ENCODE measurements at regions not wholly inside any gene's neighbourhood (a gene's known extent, or its start where the extent isn't known, plus 50 kb on each side); places are given as distances from the start of the nearest gene placed in this dataset.

DNA sequence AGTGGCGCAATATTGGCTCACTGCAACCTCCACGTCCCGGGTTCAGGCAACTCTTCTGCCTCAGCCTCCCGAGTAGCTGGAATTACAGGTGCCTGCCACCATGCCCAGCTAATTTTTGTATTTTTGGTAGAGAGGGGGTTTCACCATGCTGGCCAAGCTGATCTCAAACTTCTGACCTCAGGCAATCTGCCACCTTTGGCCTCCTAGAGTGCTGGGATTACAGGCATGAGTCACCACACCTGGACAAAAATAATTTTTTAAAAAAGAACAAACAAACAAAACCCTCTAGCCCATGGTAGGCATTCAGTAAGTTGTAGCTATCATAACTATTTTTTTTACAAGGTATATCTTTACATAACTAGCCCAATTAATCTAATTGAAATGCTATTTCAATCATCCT is 73.9 kb upstream of the CAPRIN1 start:
- H4K20me1 ChIP-seq (ENCODE audit: insufficient read depth, low read length) = no peaks in the 10 kb centered on the region
- peaks cover 12% of the 10 kb centered on the region for H3K4me1 Mint-ChIP-seq
- no peaks in the 10 kb centered on the region for H3K4me1 ChIP-seq (ENCODE audit: control insufficient read depth in 1 of 2, insufficient read depth in 2 of 2, low read length in 2 of 2)
- 80% methylated on average over 3 of the region's 4 CpGs for WGBS (ENCODE audit: insufficient coverage)
- H2AFZ ChIP-seq (ENCODE audit: insufficient read depth, low read depth, low read length, poor library complexity, severe bottlenecking) = no peak overlapping the region
- TF ChIP-seq, protein P1, sequence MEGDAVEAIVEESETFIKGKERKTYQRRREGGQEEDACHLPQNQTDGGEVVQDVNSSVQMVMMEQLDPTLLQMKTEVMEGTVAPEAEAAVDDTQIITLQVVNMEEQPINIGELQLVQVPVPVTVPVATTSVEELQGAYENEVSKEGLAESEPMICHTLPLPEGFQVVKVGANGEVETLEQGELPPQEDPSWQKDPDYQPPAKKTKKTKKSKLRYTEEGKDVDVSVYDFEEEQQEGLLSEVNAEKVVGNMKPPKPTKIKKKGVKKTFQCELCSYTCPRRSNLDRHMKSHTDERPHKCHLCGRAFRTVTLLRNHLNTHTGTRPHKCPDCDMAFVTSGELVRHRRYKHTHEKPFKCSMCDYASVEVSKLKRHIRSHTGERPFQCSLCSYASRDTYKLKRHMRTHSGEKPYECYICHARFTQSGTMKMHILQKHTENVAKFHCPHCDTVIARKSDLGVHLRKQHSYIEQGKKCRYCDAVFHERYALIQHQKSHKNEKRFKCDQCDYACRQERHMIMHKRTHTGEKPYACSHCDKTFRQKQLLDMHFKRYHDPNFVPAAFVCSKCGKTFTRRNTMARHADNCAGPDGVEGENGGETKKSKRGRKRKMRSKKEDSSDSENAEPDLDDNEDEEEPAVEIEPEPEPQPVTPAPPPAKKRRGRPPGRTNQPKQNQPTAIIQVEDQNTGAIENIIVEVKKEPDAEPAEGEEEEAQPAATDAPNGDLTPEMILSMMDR (IDR thresholded peaks at IDR 0.05) = no peak
- no peaks in the 10 kb centered on the region for H3K9me3 ChIP-seq (replicated peaks in 1 of 2; ENCODE audit: control insufficient read depth in 1 of 2, insufficient read depth in 1 of 2, low read length in 2 of 2)
- H3K27ac Mint-ChIP-seq = no peak overlapping the region
- no peaks in the 10 kb centered on the region for H3K36me3 ChIP-seq (replicated peaks in 1 of 2; ENCODE audit: control insufficient read depth in 1 of 2, insufficient read depth in 2 of 2, low read length in 2 of 2)
- H3K27me3 Mint-ChIP-seq (ENCODE audit: low read depth in 3 of 3) = peaks cover 2 to 4% (median 3%) of the 10 kb centered on the region in 3 donors
- intact Hi-C loops (cut with micrococcal nuclease) = no loop called here
- H3K9ac ChIP-seq (ENCODE audit: insufficient read depth, low read length, poor library complexity, severe bottlenecking) = no peak overlapping the region
- H3K36me3 Mint-ChIP-seq = no peaks in the 10 kb centered on the region
- H3K27ac ChIP-seq (ENCODE audit: low read depth in 1 of 2, low read length in 2 of 2) = no peak overlapping the region
- peaks cover 0 to 3% (median 0%) of the 10 kb centered on the region in 7 donors for H3K9me3 Mint-ChIP-seq
- DNase-seq = no peak
- H3K79me2 ChIP-seq (ENCODE audit: insufficient read depth, low read length) = no peaks in the 10 kb centered on the region
- no peak overlapping the region for H3K4me3 ChIP-seq (replicated peaks in 1 of 3; ENCODE audit: low read depth in 2 of 3, low read length in 3 of 3)
- no peaks in the 10 kb centered on the region for H3K27me3 ChIP-seq (ENCODE audit: control insufficient read depth in 2 of 2, insufficient read depth in 2 of 2, low read length in 2 of 2)
- no peak overlapping the region for H3K4me2 ChIP-seq (replicated peaks; ENCODE audit: extremely low read depth, low read length, poor library complexity, severe bottlenecking)
- no peak overlapping the region for H3K4me3 Mint-ChIP-seq

DNA sequence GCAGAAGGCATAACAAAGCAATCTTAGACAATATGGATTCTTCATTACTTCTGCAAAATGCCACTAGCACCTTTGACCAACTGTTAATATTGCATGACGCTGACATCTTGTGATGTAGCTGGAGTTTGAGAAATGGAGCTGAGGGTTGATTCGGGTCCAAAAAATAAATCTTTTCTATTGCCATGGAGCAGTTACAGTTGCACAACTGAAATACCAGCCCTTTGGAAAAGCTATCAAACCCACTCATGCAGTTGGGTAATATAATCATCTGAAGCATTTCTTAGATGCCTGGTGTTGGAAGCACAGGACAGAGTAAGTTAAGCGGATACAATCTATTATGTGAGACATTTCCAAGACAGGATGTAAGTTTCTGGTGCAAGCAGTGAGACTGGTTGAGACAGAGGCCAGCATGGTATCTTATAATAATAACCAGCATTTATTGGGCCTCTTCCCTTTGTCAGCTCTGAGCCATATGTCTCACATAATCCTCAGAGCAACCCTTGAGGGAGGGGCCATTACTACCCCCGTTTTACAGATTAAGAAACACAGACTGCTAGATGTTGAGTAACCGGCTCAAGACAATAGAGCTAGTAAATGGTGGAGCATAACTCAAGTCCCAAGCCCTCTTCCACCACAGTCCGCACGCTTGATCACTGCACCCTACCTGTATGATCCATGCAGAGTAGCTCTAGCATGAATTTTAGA is 74.9 kb upstream of the CAPRIN1 start:
- no peaks in the 10 kb centered on the region for H3K9me3 ChIP-seq (replicated peaks in 1 of 2; ENCODE audit: control insufficient read depth in 1 of 2, insufficient read depth in 1 of 2, low read length in 2 of 2)
- no CpG with 5 or more reads among the region's 7 CpGs for WGBS (ENCODE audit: insufficient coverage)
- peaks cover 2 to 8% (median 3%) of the 10 kb centered on the region in 3 donors for H3K27me3 Mint-ChIP-seq (ENCODE audit: low read depth in 3 of 3)
- no peaks in the 10 kb centered on the region for H3K4me1 ChIP-seq (ENCODE audit: control insufficient read depth in 1 of 2, insufficient read depth in 2 of 2, low read length in 2 of 2)
- no peak for DNase-seq
- H3K9me3 Mint-ChIP-seq = peaks cover 0 to 3% (median 0%) of the 10 kb centered on the region in 7 donors
- no peaks in the 10 kb centered on the region for H3K27me3 ChIP-seq (ENCODE audit: control insufficient read depth in 2 of 2, insufficient read depth in 2 of 2, low read length in 2 of 2)
- H3K36me3 ChIP-seq (replicated peaks in 1 of 2; ENCODE audit: control insufficient read depth in 1 of 2, insufficient read depth in 2 of 2, low read length in 2 of 2) = no peaks in the 10 kb centered on the region
- no peak overlapping the region for H3K27ac Mint-ChIP-seq
- H4K20me1 ChIP-seq (ENCODE audit: insufficient read depth, low read length) = no peaks in the 10 kb centered on the region
- H3K9ac ChIP-seq (ENCODE audit: insufficient read depth, low read length, poor library complexity, severe bottlenecking) = no peak overlapping the region
- H3K4me3 ChIP-seq (replicated peaks in 1 of 3; ENCODE audit: low read depth in 2 of 3, low read length in 3 of 3) = no peak overlapping the region
- no peak overlapping the region for H2AFZ ChIP-seq (ENCODE audit: insufficient read depth, low read depth, low read length, poor library complexity, severe bottlenecking)
- H3K4me2 ChIP-seq (replicated peaks; ENCODE audit: extremely low read depth, low read length, poor library complexity, severe bottlenecking) = no peak overlapping the region
- H3K4me1 Mint-ChIP-seq = peaks cover 17% of the 10 kb centered on the region
- no peaks in the 10 kb centered on the region for H3K79me2 ChIP-seq (ENCODE audit: insufficient read depth, low read length)
- TF ChIP-seq, protein P1 (IDR thresholded peaks at IDR 0.05) = no peak
- no peak overlapping the region for H3K27ac ChIP-seq (ENCODE audit: low read depth in 1 of 2, low read length in 2 of 2)
- H3K4me3 Mint-ChIP-seq = no peak overlapping the region
- intact Hi-C loops (cut with micrococcal nuclease) = no loop called here
- H3K36me3 Mint-ChIP-seq = no peaks in the 10 kb centered on the region
